ENCODE measurements at regions not wholly inside any gene's neighbourhood (a gene's known extent, or its start where the extent isn't known, plus 50 kb on each side); places are given as distances from the start of the nearest gene placed in this dataset.
"Not testable (repeated sequence)": the region's sequence is repeated elsewhere in the genome, so short reads cannot be mapped to it uniquely, and the experiment has no call there.

- Histone ChIP-seq H2BK5ac (ENCODE audit: low read depth, low read length, poor library complexity, severe bottlenecking) (no peak overlapping the region), H2BK20ac (ENCODE audit: low read depth, low read length) (no peak overlapping the region), H2BK15ac (ENCODE audit: low read depth, low read length) (no peak overlapping the region), H3K14ac (replicated peaks; ENCODE audit: low read depth, low read length) (no peak overlapping the region), H3K79me1 (ENCODE audit: low read depth in 1 of 2, low read length in 2 of 2) (no peaks in the 10 kb centered on the region), H3K36me3 (ENCODE audit: control insufficient read depth, insufficient read depth, low read length) (no peaks in the 10 kb centered on the region), H2AFZ (replicated peaks; ENCODE audit: low read length, poor library complexity) (no peak overlapping the region), H3K56ac (ENCODE audit: extremely low read depth, insufficient read depth, low read length) (no peak overlapping the region), H4K20me1 (ENCODE audit: insufficient read depth, low read length) (no peaks in the 10 kb centered on the region), H3K4me2 (ENCODE audit: low read depth, low read length) (no peak overlapping the region), H2AK9ac (replicated peaks; ENCODE audit: low read depth, low read length, poor library complexity) (no peak overlapping the region), H3K23ac (ENCODE audit: low read depth, low read length) (no peak overlapping the region), H2BK120ac (ENCODE audit: low read depth, low read length) (no peak overlapping the region), H3K9me1 (ENCODE audit: insufficient read depth, low read length) (no peaks in the 10 kb centered on the region), H3K18ac (ENCODE audit: low read depth, low read length) (no peak overlapping the region), H3K4me1 (ENCODE audit: control insufficient read depth, insufficient read depth, low read length) (no peaks in the 10 kb centered on the region), H3K4ac (ENCODE audit: low read depth, low read length) (no peak overlapping the region), H3K27ac (ENCODE audit: insufficient read depth, low read length) (no peak overlapping the region), H4K5ac (ENCODE audit: low read depth, low read length) (no peak overlapping the region), H4K91ac (ENCODE audit: insufficient read depth, low read depth, low read length) (no peak overlapping the region), H3K9ac (ENCODE audit: low read depth, low read length) (no peak overlapping the region), H4K8ac (ENCODE audit: low read depth in 2 of 2, low read length in 2 of 2) (no peak overlapping the region), H3K4me3 (ENCODE audit: insufficient read depth, low read depth, low read length) (no peak overlapping the region), H3K9me3 (ENCODE audit: control insufficient read depth, insufficient read depth, low read length) (no peaks in the 10 kb centered on the region), H2AK5ac (ENCODE audit: low read depth, low read length) (no peak overlapping the region), H3K27me3 (ENCODE audit: control insufficient read depth, insufficient read depth, low read length) (no peaks in the 10 kb centered on the region)
- in situ Hi-C loops (cut with MboI; ENCODE audit: low sequenced_read_pairs) (no loop called here), dilution Hi-C loops (cut with HindIII; ENCODE audit: low sequenced_read_pairs, unreplicated experiment) (no loop called here), intact Hi-C loops (cut with micrococcal nuclease) (no loop called here)
- ChIA-PET POLR2A (ENCODE audit: unreplicated experiment) (no interaction called here), CTCF (no interaction called here)
- no CpG with 5 or more reads among the region's 2 CpGs for WGBS, 2 experiments (ENCODE audit: extremely low coverage in 2 of 2, insufficient read length in 1 of 2)
- TF ChIP-seq CTCF (conservative IDR thresholded peaks at IDR 0.05; ENCODE audit: low read depth, low read length) (no peak), RAD21 (IDR thresholded peaks at IDR 0.05; ENCODE audit: low read length) (no peak), USF2 (IDR thresholded peaks at IDR 0.05; ENCODE audit: low read depth, low read length) (no peak)
- ATAC-seq (ENCODE audit: low read depth) (no peak), DNase-seq (no peak)
- no TSS peak for BruUV-seq (replicated peaks)
These were observed 228.3 kb upstream of the FKBP1C start for GRCh38 chr6:62982951-62983350.

- H2BK120ac ChIP-seq (ENCODE audit: low read depth, low read length); dilution Hi-C loops (cut with HindIII; ENCODE audit: low sequenced_read_pairs, unreplicated experiment); H2AFZ ChIP-seq (replicated peaks; ENCODE audit: low read length, poor library complexity); H4K5ac ChIP-seq (ENCODE audit: low read depth, low read length); in situ Hi-C loops (cut with MboI; ENCODE audit: low sequenced_read_pairs); H2AK9ac ChIP-seq (replicated peaks; ENCODE audit: low read depth, low read length, poor library complexity); BruUV-seq (replicated peaks); POLR2A ChIA-PET (ENCODE audit: unreplicated experiment); H3K4me2 ChIP-seq (ENCODE audit: low read depth, low read length); H4K8ac ChIP-seq (ENCODE audit: low read depth in 2 of 2, low read length in 2 of 2); intact Hi-C loops (cut with micrococcal nuclease); H2BK20ac ChIP-seq (ENCODE audit: low read depth, low read length); H3K27ac ChIP-seq (ENCODE audit: insufficient read depth, low read length); H3K9ac ChIP-seq (ENCODE audit: low read depth, low read length); H4K91ac ChIP-seq (ENCODE audit: insufficient read depth, low read depth, low read length); H3K4me3 ChIP-seq (ENCODE audit: insufficient read depth, low read depth, low read length); H3K23ac ChIP-seq (ENCODE audit: low read depth, low read length); H3K27me3 ChIP-seq (ENCODE audit: control insufficient read depth, insufficient read depth, low read length); H3K18ac ChIP-seq (ENCODE audit: low read depth, low read length); H2BK15ac ChIP-seq (ENCODE audit: low read depth, low read length); ATAC-seq (ENCODE audit: low read depth); H3K14ac ChIP-seq (replicated peaks; ENCODE audit: low read depth, low read length); H3K4me1 ChIP-seq (ENCODE audit: control insufficient read depth, insufficient read depth, low read length); H3K56ac ChIP-seq (ENCODE audit: extremely low read depth, insufficient read depth, low read length); H3K9me1 ChIP-seq (ENCODE audit: insufficient read depth, low read length); H3K79me1 ChIP-seq (ENCODE audit: low read depth in 1 of 2, low read length in 2 of 2); CTCF ChIA-PET; H3K36me3 ChIP-seq (ENCODE audit: control insufficient read depth, insufficient read depth, low read length); H2BK5ac ChIP-seq (ENCODE audit: low read depth, low read length, poor library complexity, severe bottlenecking); H3K9me3 ChIP-seq (ENCODE audit: control insufficient read depth, insufficient read depth, low read length); H4K20me1 ChIP-seq (ENCODE audit: insufficient read depth, low read length); H2AK5ac ChIP-seq (ENCODE audit: low read depth, low read length); DNase-seq; H3K4ac ChIP-seq (ENCODE audit: low read depth, low read length): not testable (repeated sequence)
- WGBS, 2 experiments (ENCODE audit: extremely low coverage in 2 of 2, insufficient read length in 1 of 2), result no CpG with 5 or more reads among the region's 4 CpGs
These were observed 219.6 kb upstream of the FKBP1C start for GRCh38 chr6:62991696-62992095.

Measured in IMR-90 (cell line).